CD14-positive monocyte (primary cell): ENCODE measurements at regions not wholly inside any gene's neighbourhood (a gene's known extent, or its start where the extent isn't known, plus 50 kb on each side); places are given as distances from the start of the nearest gene placed in this dataset.

ENCODE experiments used
- DNase-seq, 3 donors: peaks; one replicate each; pipeline ENCODE4 v3.0.0-alpha.2; 2011 to 2022
- H2AFZ ChIP-seq: 2 replicates; pipeline ENCODE4 v1.6.0; 2012; ENCODE audit warnings: mild to moderate bottlenecking, low read depth, low read length, inconsistent platforms; ENCODE audit not compliant: insufficient read depth, poor library complexity, severe bottlenecking
- H3K27ac ChIP-seq, 2 donors: 1 replicate in 1 of 2; 2 replicates in 1 of 2; pipeline ENCODE4 v1.5.1; 2012 to 2013; ENCODE audit warnings: low read length in 2 of 2, control low read depth in 1 of 2, inconsistent platforms in 1 of 2, low read depth in 1 of 2, mild to moderate bottlenecking in 1 of 2
- H3K27me3 ChIP-seq, 2 donors: one replicate each; pipeline versions ENCODE4 v1.6.0 to v1.6.1; 2011 to 2013; ENCODE audit warnings: low read length in 2 of 2; ENCODE audit not compliant: control insufficient read depth in 2 of 2, insufficient read depth in 2 of 2
- H3K36me3 ChIP-seq, 2 donors: replicated peaks in 1 of 2; 1 replicate in 1 of 2; 2 replicates in 1 of 2; pipeline versions ENCODE4 v1.5.1 to v1.6.1; 2012 to 2013; ENCODE audit warnings: low read length in 2 of 2, control low read depth in 1 of 2, inconsistent platforms in 1 of 2, mild to moderate bottlenecking in 1 of 2; ENCODE audit not compliant: insufficient read depth in 2 of 2, control insufficient read depth in 1 of 2
- H3K4me1 ChIP-seq, 2 donors: 1 replicate in 1 of 2; 2 replicates in 1 of 2; pipeline versions ENCODE4 v1.5.1 to v1.6.1; 2012 to 2013; ENCODE audit warnings: low read length in 2 of 2, control low read depth in 1 of 2, inconsistent platforms in 1 of 2, mild to moderate bottlenecking in 1 of 2, moderate library complexity in 1 of 2; ENCODE audit not compliant: insufficient read depth in 2 of 2, control insufficient read depth in 1 of 2
- H3K4me2 ChIP-seq: replicated peaks from 2 replicates; pipeline ENCODE3; 2012; ENCODE audit warnings: low read length, moderate library complexity, mild to moderate bottlenecking; ENCODE audit not compliant: poor library complexity, severe bottlenecking; ENCODE audit errors: extremely low read depth
- H3K4me3 ChIP-seq, 3 experiments: fragments of 200-600 bp in 1 of 3; sonication (generic) in 1 of 3; replicated peaks in 1 of 3; 1 replicate in 2 of 3; 2 replicates in 1 of 3; pipeline ENCODE4 v1.5.1; 2011 to 2013; ENCODE audit warnings: low read length in 3 of 3, mild to moderate bottlenecking in 3 of 3, control low read depth in 2 of 3, low read depth in 2 of 3, inconsistent platforms in 1 of 3, moderate library complexity in 1 of 3
- H3K79me2 ChIP-seq: 2 replicates; pipeline ENCODE4 v1.6.0; 2012; ENCODE audit warnings: mild to moderate bottlenecking, control low read depth, inconsistent platforms, low read length, moderate library complexity; ENCODE audit not compliant: insufficient read depth
- H3K9ac ChIP-seq: 2 replicates; pipeline ENCODE4 v1.6.0; 2017; ENCODE audit warnings: low read length, mild to moderate bottlenecking; ENCODE audit not compliant: insufficient read depth, poor library complexity, severe bottlenecking
- H3K9me3 ChIP-seq, 2 donors: replicated peaks in 1 of 2; 1 replicate in 1 of 2; 2 replicates in 1 of 2; pipeline versions ENCODE4 v1.5.1 to v1.6.1; 2012 to 2013; ENCODE audit warnings: low read length in 2 of 2, control low read depth in 1 of 2; ENCODE audit not compliant: control insufficient read depth in 1 of 2, insufficient read depth in 1 of 2
- H4K20me1 ChIP-seq: 2 replicates; pipeline ENCODE4 v1.6.0; 2012; ENCODE audit warnings: mild to moderate bottlenecking, low read length, control low read depth, moderate library complexity; ENCODE audit not compliant: insufficient read depth
- H3K27ac Mint-ChIP-seq, 7 donors: one replicate each; pipeline ENCODE4 v1.8.0; 2020; ENCODE audit warnings: mild to moderate bottlenecking in 7 of 7, mixed read lengths in 7 of 7, moderate library complexity in 6 of 7, inconsistent platforms in 2 of 7
- H3K27me3 Mint-ChIP-seq, 3 donors: one replicate each; pipeline ENCODE4 v1.8.0; 2021 to 2022; ENCODE audit warnings: low read depth in 3 of 3, mild to moderate bottlenecking in 3 of 3, mixed read lengths in 3 of 3, moderate library complexity in 3 of 3, inconsistent platforms in 1 of 3
- H3K36me3 Mint-ChIP-seq, 2 donors: one replicate each; pipeline ENCODE4 v1.8.0; 2020; ENCODE audit warnings: mixed read lengths in 2 of 2, inconsistent platforms in 1 of 2, mild to moderate bottlenecking in 1 of 2
- H3K4me1 Mint-ChIP-seq: one replicate; pipeline ENCODE4 v1.8.0; 2020; ENCODE audit warnings: mild to moderate bottlenecking, mixed read lengths
- H3K4me3 Mint-ChIP-seq, 2 donors: one replicate each; pipeline ENCODE4 v1.8.0; 2020; ENCODE audit warnings: mild to moderate bottlenecking in 2 of 2, mixed read lengths in 2 of 2, moderate library complexity in 1 of 2
- H3K9me3 Mint-ChIP-seq, 7 donors: one replicate each; pipeline ENCODE4 v1.8.0; 2020 to 2022; ENCODE audit warnings: mixed read lengths in 7 of 7, mild to moderate bottlenecking in 6 of 7, moderate library complexity in 6 of 7, inconsistent platforms in 2 of 7
- WGBS: methylation state at CpG from one replicate; pipeline ENCODE4 v1.1.5; 2013; ENCODE audit warnings: missing lambda C conversion rate; ENCODE audit not compliant: insufficient coverage; 5-methylcytosine and 5-hydroxymethylcytosine counted together
- intact Hi-C, 2 donors: fragments of 100-400 bp; cut with micrococcal nuclease; formaldehyde crosslinking; loops; one replicate each; pipeline versions ENCODE4 v1.15.0 to v1.15.1; 2023
- TF ChIP-seq, protein P1 (sequence below): fragments of 200-600 bp; IDR thresholded peaks from one replicate; pipeline ENCODE4 v1.8.0; 2022; ENCODE audit warnings: antibody characterized with exemption, mild to moderate bottlenecking

DNA sequence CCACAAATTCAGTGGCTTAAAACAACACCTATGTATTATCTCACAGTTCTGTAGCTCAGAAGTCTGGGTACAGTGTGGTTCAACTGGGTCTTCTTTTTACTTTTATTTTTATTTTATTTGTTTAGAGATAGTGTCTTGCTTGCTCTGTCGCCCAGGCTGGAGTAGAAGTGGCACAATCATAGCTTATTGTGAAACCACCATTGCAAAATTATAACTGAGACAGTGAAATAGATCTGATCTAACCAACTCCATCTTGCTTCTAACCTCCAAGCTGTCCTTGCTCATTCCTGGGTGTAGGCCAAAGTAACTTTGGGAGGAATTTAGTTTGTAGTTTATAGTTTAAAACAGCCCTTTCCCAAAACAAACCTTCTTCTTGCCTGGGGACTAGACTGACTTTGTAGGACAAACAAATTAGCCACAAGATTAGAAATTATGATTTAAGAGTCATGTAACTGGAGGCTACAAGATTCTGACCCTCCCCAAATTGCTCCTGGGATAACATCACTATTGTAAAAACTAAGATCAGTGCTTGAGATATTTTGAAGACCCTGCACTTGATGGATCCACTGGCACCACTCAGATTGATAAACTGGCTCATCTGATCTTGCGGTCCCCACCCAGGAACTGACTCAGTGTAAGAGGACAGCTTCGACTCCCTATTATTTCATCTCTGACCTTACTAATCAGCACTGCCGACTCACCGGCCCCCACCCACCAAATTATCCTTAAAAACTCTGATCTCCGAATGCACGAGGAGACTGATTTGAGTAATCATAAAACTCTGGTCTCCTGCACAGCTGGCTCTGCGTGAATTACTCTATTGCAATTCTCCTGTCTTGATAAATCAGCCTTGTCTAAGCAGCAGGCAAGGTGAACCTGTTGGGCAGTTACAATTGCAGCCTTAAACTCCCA is 193.4 kb upstream of the CDYL start:
- Histone ChIP-seq H4K20me1 (no peaks in the 10 kb centered on the region), H3K9ac (peak overlapping the region; percentile 17), H3K4me2 (no peak overlapping the region), H3K27ac (peak overlapping the region in 1 of 2 donors; percentile 56), H2AFZ (peak overlapping the region; percentile 41), H3K79me2 (no peaks in the 10 kb centered on the region), H3K27me3 (no peaks in the 10 kb centered on the region), H3K36me3 (no peaks in the 10 kb centered on the region), H3K4me1 (peaks cover 15 to 23% of the 10 kb centered on the region in 2 donors), H3K9me3 (peaks cover 0 to 7% of the 10 kb centered on the region in 2 donors), H3K4me3 (no peak overlapping the region)
- H3K4me1 Mint-ChIP-seq, result peaks cover 22% of the 10 kb centered on the region
- H3K27ac Mint-ChIP-seq, result peak overlapping the region in 6 of 7 donors; percentile 23 to 85 (median 46)
- peak overlapping the region in 1 of 2 donors; percentile 29 for H3K4me3 Mint-ChIP-seq
- intact Hi-C loops, result no loop called here
- no peaks in the 10 kb centered on the region for H3K36me3 Mint-ChIP-seq
- peaks cover 0 to 24% (median 10%) of the 10 kb centered on the region in 7 donors for H3K9me3 Mint-ChIP-seq
- DNase-seq, result peak; percentile 18 to 36 (median 18)
- TF ChIP-seq, protein P1, sequence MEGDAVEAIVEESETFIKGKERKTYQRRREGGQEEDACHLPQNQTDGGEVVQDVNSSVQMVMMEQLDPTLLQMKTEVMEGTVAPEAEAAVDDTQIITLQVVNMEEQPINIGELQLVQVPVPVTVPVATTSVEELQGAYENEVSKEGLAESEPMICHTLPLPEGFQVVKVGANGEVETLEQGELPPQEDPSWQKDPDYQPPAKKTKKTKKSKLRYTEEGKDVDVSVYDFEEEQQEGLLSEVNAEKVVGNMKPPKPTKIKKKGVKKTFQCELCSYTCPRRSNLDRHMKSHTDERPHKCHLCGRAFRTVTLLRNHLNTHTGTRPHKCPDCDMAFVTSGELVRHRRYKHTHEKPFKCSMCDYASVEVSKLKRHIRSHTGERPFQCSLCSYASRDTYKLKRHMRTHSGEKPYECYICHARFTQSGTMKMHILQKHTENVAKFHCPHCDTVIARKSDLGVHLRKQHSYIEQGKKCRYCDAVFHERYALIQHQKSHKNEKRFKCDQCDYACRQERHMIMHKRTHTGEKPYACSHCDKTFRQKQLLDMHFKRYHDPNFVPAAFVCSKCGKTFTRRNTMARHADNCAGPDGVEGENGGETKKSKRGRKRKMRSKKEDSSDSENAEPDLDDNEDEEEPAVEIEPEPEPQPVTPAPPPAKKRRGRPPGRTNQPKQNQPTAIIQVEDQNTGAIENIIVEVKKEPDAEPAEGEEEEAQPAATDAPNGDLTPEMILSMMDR, result no peak
- WGBS, result 82% methylated on average over 7 of the region's 8 CpGs
- peaks cover 0 to 6% (median 2%) of the 10 kb centered on the region in 3 donors for H3K27me3 Mint-ChIP-seq

DNA sequence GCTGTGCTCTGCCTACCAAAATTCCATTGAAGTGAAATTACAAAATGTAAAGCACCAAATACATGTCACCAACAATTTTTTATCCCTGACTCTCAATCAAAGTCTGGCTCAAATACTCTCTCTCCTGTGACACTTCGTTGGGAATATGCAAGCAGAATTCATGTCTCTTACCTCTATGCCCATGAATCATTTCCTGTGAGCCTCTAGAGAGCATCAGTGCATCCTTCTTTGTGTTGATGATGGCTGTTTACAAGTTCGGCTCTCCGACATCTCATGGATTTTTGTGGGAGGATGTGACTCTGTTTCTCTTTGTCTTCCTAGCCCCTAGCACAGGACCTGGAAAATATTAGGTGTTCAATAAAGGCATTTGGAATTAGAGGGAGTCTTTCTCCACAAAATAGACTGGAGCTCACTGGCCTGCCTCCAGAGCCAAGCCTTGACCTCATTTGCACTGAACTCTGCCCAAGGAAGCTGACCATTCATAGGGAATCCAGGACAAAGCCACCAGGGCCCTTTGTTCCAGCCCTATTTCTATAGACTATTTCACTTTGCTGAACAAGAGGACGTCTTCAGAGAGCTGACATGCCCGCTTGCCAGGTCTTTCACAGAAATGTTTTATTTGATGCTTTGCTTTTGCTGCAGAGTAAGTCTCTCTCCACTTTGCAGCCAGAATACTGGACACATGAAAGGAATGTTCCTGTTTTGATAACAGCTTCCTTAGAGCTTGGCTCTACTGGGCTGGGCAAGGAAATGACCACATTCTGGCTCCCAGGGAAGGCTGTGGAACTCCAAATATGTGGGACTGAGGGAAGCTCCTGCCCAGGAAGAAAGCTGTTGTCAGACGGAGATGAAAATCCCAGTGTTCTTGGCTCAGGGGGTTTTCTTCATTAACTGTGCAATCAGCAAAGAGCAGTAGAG is 194.5 kb upstream of the CDYL start:
- no peak overlapping the region for H2AFZ ChIP-seq
- Mint-ChIP-seq H3K4me3 (no peak overlapping the region), H3K27ac (peak overlapping the region in 2 of 7 donors; percentile 30 to 31), H3K9me3 (peaks cover 0 to 22% (median 9%) of the 10 kb centered on the region in 7 donors), H3K4me1 (peaks cover 22% of the 10 kb centered on the region), H3K27me3 (peaks cover 0 to 4% (median 4%) of the 10 kb centered on the region in 3 donors), H3K36me3 (no peaks in the 10 kb centered on the region)
- intact Hi-C loops, result no loop called here
- H3K9me3 ChIP-seq, result peaks cover 0 to 7% of the 10 kb centered on the region in 2 donors
- peak overlapping the region in 1 of 2 donors; percentile 56 for H3K27ac ChIP-seq
- 86% methylated on average over 2 of the region's 6 CpGs for WGBS
- H3K27me3 ChIP-seq, result no peaks in the 10 kb centered on the region
- TF ChIP-seq, protein P1, result no peak
- no peaks in the 10 kb centered on the region for H3K36me3 ChIP-seq
- H3K4me3 ChIP-seq, result no peak overlapping the region
- H3K4me1 ChIP-seq, result peaks cover 15 to 23% of the 10 kb centered on the region in 2 donors
- DNase-seq, result no peak
- H4K20me1 ChIP-seq, result no peaks in the 10 kb centered on the region
- H3K79me2 ChIP-seq, result no peaks in the 10 kb centered on the region
- peak overlapping the region; percentile 17 for H3K9ac ChIP-seq
- H3K4me2 ChIP-seq, result no peak overlapping the region
